ENCODE measurements at regions not wholly inside any gene's neighbourhood (a gene's known extent, or its start where the extent isn't known, plus 50 kb on each side); places are given as distances from the start of the nearest gene placed in this dataset.

DNA sequence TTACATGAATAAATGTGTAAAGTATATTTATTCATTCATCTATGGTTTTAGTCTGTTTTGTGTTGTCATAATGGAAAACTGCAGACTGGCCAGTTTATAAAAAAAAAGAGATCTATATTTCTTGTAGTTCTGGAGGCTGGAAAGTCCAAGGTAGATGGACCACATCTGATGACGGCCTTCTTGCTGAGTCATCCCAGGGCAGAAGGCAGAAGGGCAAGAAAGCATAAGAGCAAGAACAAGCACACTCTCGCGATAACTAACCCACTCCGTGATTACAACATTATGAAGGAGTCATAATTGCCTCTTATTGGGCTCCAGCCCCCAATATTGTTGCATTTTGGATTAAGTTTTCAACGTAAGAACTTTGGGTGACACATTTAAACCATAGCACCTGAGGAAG is 180.4 kb upstream of the DAB2 start:
- no peak for DNase-seq (ENCODE audit: low read depth)

DNA sequence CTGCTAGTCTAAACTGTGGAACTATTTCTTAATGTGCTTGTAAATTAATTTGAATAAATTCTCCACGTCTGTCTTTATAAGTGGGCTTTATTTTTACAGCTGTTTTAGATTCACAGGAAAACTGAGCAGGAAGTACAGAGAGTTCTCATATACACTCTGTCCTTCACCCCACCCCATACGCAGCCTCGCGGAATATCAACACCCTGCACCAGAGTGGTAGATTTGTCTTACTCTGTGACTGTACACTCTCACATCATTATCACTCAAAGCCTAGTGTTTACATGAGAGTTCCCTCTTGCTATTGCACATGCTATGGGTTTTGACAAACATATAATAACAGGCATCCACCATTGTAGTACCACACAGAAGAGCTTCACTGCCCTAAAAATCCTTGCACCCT is 179.7 kb upstream of the DAB2 start:
- no peak for DNase-seq (ENCODE audit: low read depth)

DNA sequence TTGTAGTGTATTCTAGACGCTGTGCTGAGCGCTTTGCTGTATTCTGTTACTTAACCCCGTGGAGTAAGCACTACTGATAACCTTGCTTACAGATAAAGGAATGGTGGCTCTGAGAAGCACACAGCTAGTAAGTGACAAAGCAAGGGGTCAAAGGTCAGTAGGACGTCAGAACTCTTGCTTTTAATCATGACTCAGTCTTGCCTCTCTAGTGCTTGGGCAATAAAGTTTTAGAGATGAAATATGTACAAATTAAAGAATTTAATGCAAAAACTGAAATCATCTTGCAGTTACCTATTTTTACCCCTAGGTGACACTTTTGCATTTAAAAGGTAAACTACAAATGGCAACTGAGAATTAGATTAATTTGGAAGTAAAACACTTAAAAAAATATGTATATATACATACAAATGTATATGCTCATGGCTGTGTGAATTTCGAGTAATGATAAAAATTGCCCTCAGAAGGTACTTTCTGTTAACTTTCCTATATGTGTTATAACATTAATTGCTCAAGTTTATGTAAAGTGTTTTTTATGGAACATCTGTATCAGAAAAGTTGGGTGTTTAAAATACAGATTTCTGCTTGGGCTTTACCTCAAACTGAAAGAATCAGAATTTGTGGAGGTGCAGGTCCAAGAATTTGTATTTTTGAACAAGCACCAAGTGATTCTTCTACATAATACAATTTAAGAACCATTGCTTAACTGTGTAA is 175.1 kb upstream of the DAB2 start:
- no peak for DNase-seq (ENCODE audit: low read depth)

DNA sequence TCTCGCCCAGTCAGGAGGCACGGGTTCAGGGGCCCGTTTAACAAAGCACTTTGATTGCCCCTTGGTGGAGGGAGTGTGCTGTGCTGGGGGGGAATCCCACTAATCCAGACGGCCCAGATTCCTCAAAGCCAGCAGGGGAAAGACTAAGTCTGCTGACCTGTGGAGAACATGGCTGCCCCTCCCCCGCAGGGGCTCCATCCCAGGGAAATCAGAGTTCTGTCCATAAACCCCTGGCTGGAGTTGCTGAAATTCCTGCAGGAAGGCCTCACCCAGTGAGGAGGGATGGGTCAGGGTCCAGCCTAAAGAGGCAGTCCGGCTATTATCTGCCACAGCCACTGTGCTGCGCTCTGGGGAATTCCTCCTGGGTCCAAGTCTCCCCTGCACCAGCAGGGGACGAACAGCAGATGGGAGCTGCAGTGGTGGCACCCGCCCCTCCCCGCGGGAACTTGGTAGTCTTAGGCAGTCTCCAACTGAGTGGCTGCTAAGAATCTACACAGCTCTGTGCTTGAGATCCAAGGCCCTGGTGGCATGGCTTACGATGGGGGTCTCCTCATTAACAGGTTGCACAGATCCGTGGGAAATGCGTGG is 174.0 kb upstream of the DAB2 start:
- DNase-seq (ENCODE audit: low read depth): no peak

DNA sequence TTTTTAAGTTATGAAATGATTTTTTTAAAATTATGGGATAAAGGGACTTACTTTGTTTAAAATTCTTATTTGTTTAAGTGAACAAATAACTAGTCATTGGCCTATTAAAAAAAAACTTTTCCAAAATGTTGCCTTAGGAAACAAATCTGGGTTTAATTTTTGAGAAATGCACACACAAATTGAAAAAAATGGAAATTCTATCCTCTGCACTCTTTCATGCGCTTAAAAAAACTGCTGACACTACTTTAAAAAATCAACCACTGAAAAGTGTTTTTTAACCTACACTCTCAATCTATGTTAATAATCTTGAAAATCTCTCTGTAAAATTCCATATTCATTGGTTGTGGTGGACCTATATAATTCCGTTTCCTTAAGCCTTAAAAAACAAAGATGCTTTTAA is 163.4 kb upstream of the DAB2 start:
- no peak for DNase-seq (ENCODE audit: low read depth)

DNA sequence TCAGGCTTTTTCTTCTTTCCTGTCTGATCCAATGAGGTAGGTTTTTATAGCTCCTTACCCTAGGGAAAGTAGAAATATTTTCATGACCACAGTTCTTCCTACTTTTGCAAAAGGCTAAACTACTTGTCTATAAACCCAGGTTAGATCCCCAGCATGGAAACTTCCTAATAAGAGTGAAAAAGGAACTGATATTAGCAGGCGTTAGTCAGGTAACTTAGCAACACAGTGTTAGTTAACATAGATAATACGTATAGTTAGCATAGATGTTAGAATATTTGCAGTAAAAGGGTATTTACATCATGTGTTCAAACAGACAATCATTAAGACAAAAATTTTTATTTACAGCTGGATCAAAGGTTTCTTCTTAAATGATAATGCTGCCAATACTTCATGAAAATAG is 162.9 kb upstream of the DAB2 start:
- DNase-seq (ENCODE audit: low read depth): no peak

- DNase-seq (ENCODE audit: low read depth): no peak
Measured at GRCh38 chr5:39586185-39586584, 161.4 kb upstream of the DAB2 start.

GRCh38 chr5:39584927-39585326 is 160.1 kb upstream of the DAB2 start:
- no peak for DNase-seq (ENCODE audit: low read depth)

- no peak for DNase-seq (ENCODE audit: low read depth)
Measured at GRCh38 chr5:39580702-39581453, 156.1 kb upstream of the DAB2 start.

- DNase-seq (ENCODE audit: low read depth): no peak
Measured at GRCh38 chr5:39579750-39580149, 155.0 kb upstream of the DAB2 start.

DNA sequence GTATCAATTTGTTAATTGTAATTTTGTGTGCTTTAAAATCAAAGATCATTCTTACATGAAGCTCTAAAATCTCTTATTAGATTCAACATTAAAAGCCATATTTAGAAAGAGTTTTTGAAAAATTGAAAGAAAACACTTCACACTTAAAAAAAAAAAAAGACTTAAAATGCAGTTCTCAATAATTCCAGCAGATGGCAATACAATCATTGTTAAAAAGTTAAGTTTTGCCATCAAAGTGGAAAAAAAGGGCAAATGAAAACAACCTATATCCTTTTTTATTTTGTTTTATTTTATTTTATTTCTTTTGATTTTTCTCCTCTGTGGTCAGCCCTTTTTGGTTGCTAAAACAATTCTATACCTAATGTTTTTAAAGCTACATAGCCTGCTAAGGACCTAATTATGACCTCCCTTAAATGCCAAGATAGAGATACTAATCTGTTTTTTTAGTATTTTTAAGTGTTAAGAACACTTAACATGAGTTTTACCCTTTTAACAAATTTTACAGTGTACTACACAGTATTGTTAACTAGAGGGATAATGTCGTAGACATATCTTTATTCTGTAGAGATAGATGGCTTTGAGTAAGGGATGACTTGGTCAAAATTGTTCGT is 154.2 kb upstream of the DAB2 start:
- DNase-seq (ENCODE audit: low read depth): no peak

- no peak for DNase-seq (ENCODE audit: low read depth)
Measured at GRCh38 chr5:39577529-39577928, 152.7 kb upstream of the DAB2 start.

DNA sequence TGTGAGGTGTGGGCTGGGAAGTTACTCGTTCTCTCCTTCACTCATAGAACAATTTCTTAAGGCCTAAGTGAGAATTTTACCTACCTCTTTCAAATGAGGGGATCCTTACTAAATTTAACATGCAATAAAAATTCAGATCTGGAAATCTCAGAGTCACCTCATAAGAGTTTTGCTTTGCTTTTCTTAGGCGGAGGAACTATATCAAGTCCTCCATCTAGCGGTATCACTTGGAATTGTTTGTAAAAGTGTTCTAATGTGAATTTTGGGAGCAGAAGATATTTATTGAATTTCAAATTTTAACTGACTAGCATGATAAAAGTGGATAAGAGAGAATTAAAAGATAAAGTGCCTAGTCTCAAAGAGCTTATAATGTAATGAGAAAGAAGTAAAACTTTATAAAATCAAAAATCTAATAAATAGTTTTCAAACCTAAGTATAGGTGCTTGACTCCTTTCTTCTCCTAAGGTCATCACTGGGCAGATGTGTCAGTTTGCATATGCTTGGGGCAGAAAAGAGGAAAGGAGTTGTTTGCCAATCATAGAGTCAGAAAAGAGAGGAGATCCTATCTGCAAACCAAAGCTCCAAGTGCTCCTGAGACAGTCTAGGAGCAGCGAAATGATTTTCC is 145.7 kb upstream of the DAB2 start:
- DNase-seq (ENCODE audit: low read depth): no peak

- no peak for DNase-seq (ENCODE audit: low read depth)
Measured at GRCh38 chr5:39569857-39570256, 145.1 kb upstream of the DAB2 start.

DNA sequence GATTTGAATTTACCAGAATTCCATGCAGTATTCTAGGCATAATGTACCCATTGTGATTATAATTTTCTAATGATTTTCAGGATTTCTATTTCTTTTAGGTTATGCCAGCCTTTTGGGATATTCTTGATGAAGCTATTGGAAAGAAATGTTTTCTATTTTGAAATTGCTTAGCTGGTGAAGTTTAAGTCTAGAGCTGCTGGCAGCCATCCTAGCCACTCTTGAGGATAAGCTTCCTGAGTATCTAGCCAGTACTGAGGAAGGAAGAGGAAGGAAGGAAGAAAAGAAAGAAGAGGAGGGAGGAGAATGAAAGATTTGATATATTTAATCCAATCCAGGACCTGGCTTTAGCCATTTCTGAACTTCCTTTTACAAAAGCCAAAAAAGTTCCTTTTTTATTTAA is 142.1 kb upstream of the DAB2 start:
- no peak for DNase-seq (ENCODE audit: low read depth)

- DNase-seq (ENCODE audit: low read depth): no peak
Measured at GRCh38 chr5:39566029-39566428, 141.2 kb upstream of the DAB2 start.

DNA sequence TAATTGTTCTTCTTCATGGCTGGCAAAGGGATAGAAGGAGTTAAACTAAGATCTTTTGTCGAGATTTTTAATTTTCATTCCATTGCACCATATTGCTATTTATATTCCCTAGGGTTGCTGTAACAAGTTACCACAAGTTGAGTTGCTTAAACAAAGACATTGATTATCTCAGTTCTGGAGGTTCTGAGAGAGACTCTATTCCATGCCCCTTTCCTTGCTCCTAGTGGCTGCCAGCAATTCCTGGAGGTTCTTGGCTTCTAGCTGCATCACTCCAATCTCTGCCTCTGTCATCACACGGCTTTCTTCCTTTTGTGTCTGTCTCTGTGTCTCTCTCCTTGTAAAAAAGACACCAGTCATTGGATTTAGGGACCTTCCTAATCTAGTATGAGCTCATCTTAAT is 136.6 kb upstream of the DAB2 start:
- DNase-seq (ENCODE audit: low read depth): no peak

DNA sequence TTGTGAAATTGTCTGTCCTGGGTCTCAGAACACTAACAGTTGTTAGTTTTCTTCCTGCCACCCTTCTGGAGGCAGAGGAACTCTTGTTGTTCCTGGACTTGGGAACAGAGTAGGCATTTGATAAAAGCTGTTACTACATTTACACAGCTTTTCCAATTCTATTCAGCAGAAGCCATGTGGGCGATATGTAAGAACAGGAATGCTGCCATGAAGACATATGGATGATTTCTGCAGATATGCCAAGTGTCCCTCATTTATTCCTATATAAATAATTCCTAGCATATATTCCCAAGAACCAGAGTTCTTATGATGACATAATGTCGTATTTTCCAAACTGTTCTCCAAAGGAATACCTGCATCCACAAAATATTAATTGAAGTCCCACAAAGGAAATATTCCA is 135.9 kb upstream of the DAB2 start:
- no peak for DNase-seq (ENCODE audit: low read depth)

DNA sequence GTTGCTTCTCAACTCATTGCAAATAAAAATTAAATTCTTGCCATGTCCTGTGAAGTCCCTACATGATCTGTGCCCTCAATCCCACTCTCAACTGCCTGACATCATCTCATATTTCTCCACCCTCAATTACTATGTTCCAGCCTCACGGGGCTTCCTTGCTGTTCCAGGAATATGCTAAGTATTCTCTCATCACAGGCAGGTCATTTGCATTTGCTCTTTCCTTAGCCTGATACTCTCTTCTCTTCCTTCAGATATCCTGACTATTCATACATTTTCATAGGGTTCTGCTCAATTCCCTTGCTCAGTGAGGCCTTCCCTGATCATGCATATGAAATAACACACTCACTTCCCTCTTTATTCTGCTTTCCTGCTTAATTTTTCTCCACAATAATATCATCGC is 135.1 kb upstream of the DAB2 start:
- no peak for DNase-seq (ENCODE audit: low read depth)

DNA sequence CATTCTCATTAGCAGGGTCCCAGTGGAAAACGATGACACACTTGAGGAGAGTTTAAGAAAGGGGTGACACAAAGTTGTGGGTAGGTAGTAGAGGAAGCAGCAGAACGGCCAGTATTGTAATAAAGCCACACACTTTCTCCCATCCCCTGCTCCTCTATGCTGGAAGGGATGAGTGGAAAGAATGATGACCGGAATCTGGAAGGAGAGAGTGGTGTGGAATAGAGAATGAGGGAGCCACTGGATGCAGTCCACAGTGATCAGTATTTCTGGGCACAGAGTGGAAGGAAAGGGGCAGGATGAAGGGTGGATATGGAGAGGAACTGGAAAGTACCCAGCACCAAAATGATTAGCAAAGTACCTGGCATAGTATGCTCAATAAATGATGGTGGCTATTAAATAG is 133.8 kb upstream of the DAB2 start:
- DNase-seq (ENCODE audit: low read depth): no peak

- DNase-seq (ENCODE audit: low read depth): no peak
Measured at GRCh38 chr5:39555788-39556187, 131.0 kb upstream of the DAB2 start.

GRCh38 chr5:39547553-39548154 is 122.9 kb upstream of the DAB2 start:
- DNase-seq (ENCODE audit: low read depth): no peak
